Fibroblast of skin of right quadriceps (primary cell): ENCODE measurements at regions not wholly inside any gene's neighbourhood (a gene's known extent, or its start where the extent isn't known, plus 50 kb on each side); places are given as distances from the start of the nearest gene placed in this dataset.
"Not testable (repeated sequence)": the region's sequence is repeated elsewhere in the genome, so short reads cannot be mapped to it uniquely, and the experiment has no call there.

Experiments used
- DNase-seq: peaks from one replicate; pipeline ENCODE4 v3.0.0-alpha.2; 2013

DNA sequence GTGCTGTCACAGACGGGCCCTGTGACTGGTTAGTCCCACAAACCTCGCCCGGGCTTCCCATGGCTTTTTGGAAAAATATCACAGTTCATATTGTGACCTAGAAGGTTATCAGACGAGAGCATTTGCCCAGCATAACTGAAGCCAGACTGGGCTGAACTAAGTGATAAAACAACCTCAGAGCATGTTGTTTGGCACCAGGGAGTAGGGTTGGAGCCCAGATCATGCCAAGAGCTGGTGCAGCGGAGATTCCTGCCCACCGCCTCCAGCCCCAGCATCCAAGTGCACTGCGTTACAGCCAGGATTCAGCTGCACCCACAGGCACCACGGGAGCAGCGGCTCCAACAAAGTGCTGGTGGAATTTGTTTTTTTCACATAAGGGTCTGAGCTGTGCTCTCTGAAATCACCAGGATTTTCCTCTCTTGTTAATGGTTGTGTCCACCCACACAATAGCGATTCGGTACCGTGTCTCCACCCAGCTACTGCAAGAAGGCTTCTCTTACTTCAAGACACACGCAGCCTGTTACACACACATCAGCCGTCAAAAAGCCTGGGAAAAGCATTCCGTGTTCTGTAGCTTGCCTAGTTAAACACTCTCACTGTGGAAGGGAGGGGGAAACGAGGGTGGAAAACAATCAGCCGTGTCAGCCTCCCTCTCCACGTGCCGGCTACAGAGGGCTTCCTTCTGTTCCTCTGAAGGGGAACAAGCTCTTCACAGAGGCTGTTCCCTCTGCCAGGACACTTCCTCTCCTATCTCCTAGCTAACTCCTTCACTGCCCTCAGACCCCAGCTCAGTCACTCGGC, 273.8 kb downstream of the C16orf95 start:
- no peak for DNase-seq

DNA sequence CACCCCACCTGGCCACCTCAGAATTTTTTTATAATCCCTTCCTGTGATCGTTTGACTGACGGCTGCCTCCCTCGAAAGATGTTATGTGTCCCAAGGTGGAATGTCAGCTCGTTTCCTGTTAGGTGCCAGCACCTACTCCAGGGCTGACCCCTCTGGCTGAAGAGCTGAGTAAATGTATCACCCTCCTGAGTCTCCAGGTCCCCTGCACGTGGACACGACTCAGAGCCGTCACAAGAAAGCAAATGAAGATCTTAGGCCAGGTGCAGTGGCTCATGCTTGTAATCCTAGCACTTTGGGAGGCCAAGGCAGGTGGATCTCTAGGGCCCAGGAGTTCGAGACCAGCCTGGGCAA, 273.2 kb downstream of the C16orf95 start:
- no peak for DNase-seq

DNA sequence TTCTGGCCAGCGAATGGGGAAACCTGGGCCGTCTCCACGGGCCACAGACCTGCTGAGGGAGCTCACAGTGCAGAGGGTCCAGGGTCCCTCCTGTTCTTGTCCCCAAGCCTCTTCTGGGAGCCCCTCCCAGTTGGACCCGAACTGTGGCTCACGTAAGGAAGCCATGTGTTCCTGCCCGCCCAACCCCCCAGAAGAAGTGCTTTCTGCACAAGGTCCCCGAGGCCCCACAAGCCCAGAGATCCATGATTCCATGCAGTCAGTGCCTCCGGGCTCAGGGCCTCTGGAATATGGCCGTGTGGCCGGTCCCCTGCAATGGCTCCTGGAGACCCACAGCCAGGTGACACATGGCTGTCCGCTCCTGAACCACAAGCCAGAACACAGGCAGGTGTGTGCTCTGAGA, 272.4 kb downstream of the C16orf95 start:
- DNase-seq = no peak

DNA sequence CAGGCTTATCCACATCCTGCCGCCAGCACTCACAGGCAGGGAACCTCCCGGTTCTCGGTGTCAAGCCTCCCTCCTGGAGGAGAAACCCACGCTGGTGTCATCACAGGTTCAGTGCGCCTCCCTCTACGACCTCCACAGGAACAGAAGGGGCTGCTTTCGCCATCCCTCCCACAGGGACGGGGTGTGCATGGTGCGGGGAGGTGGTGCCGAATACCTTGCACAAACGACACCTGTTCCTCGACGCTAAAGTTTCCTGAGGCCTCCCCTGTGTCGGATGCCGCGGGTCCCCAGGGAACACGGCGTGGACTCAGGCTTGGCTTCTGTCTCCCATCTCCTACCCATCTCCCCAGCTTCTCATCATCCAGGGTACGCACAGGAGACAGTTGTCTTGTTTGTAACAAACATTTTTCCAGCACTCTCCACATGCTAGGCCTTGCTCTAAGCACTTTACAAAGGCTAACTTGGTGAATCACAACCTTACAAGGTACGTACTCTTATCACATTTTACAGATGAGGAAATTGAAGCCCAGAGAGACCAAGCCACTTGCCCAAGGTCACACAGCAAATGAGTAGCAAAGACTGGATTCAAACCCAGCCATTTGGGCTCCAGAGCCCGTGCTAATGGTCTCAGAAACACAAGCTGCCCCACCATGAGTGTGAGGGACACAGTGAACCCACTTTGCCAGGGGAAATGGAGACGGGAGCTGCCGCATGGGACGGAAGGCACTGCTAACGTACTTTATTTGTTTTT, 271.6 kb downstream of the C16orf95 start:
- DNase-seq = no peak

DNA sequence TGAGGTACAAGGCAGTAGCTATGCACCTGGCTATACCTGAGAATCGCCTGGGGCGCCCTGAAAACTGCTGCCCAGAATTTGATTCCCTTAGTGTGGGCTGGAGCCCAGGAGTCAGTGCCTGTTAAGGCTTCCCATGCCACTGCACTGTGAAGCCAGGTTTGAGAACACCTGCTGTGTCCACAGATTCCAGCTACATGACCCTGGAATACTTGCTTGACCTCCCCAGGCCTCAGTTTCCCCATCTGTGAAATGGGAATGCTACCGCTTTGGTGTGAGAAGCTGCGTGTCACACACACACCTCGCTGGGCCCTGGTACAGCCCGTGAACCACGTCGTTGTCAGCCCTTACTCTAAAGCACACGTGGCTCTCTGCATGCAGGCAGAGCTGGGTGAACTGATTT, 271.0 kb downstream of the C16orf95 start:
- DNase-seq = no peak

DNA sequence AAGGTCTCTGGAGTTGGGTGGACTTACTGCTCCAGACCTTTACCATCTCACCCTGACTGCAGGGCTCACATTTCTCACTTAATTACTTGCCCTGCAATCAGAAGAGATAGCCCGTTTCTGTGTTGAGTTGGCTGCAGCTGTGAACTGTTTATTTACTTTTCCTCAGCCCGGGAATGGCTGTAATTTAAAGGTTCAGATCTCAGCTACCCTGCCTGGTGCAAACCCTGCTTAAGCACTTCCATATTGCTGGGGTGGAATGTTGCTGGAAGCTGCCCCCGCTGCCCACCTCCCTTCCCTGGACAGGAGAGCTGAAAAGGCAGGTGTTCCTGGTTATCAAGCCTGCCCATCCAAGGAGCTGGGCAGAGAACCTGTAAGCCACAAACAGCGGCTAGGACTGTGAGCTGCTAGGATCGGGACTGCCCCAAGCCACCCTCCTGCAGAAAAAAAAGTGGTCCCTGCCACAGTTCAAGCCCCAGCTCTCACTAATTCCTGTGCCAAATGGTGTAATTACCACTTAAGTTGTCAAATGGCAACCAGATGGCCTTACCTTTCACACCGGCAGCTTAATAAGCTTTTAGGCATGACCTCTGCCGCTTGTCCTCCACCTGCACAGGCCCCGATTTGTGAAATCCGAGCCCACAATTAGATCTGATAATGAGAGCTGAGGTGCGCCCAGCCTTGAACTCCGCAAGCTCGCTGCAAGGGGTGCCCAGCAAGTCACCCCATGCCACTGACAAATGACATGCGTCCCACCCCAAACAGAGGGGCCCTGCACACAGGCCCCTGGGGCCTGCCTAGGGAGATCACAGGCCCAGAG, 269.8 kb downstream of the C16orf95 start:
- no peak for DNase-seq

DNA sequence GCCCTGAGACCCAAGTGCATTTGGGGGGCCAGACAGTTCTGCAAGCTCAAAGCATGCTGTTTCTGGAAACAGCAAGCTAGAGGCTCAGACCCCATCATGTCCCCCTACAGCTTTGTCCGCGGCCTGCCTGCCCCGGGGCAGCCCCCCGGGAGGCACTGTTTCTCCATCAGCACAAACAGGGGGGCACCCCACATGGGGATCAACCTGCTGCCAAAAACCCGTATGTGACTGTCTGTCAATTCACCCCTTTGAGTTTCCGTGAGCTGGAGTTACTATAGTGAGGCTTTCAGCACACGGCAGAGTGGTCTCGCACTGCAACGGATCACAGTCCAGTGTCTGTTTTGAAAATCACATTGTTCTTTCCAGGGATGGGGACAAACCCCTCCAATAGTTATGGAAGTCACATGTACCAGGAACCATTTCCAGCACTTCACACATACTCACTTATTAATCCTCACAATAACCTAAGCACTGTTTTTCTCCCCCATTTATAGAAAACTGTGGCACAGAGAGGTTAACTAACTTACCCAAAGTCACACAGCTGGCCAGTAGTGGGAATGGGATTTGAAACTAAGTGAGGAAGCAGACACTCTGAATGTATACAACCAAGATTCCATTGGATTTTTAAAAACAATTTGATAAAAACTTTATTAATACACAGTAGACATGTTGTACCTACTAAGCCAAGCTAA, 269.0 kb downstream of the C16orf95 start:
- DNase-seq = no peak

DNA sequence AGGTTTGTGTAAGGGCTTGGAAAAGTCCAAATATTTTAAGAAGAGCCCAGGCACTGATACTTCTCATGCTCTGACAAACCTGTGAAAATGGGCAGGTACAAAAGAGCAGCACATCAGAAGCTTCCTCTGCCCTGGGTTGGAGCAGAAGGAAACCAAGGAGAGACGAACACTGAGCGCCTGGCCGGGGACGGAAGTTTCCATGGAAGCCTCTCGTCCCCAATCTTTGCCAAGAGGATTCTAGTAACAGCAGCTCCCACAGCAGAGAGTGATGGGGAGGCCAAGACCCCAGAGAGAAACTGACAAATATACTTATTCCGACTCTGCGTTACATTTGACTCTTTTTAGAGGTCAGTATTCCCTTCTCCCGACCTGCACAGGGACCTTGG, 268.5 kb downstream of the C16orf95 start:
- DNase-seq = no peak

DNA sequence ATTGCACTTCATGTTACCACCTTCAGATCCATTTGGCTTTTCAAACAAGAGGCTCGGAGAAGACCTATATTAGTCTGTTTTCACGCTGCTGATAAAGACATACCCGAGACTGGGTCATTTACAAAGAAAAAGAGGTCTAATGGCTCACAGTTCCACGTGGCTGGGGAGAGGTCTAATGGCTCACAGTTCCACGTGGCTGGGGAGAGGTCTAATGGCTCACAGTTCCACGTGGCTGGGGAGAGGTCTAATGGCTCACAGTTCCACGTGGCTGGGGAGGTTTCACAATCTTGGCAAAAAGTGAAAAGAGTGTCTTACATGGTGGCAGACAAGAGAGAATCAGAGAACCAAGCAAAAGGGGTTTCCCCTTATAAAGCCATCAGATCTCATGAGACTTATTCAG, 268.0 kb downstream of the C16orf95 start:
- not testable (repeated sequence) for DNase-seq

DNA sequence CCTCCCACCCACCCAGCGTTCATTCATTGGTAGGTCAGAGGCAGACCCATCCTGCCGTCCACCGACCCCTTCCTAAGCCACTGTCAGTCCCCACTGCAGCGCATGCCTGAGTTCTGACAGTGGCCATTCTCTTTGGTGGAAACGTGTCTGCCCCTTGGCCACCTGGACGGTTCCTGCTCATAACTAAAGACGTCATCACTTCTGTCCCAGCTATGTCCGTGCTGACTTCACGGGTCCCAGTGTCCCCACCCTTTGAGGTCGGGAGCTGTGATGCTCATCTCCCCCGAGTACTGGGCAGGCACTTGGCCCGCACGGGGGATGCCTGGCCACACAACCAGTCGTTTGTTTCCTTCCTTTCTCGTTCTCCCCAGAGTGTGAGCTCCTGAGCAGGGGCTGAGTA, 267.1 kb downstream of the C16orf95 start:
- DNase-seq = no peak

DNA sequence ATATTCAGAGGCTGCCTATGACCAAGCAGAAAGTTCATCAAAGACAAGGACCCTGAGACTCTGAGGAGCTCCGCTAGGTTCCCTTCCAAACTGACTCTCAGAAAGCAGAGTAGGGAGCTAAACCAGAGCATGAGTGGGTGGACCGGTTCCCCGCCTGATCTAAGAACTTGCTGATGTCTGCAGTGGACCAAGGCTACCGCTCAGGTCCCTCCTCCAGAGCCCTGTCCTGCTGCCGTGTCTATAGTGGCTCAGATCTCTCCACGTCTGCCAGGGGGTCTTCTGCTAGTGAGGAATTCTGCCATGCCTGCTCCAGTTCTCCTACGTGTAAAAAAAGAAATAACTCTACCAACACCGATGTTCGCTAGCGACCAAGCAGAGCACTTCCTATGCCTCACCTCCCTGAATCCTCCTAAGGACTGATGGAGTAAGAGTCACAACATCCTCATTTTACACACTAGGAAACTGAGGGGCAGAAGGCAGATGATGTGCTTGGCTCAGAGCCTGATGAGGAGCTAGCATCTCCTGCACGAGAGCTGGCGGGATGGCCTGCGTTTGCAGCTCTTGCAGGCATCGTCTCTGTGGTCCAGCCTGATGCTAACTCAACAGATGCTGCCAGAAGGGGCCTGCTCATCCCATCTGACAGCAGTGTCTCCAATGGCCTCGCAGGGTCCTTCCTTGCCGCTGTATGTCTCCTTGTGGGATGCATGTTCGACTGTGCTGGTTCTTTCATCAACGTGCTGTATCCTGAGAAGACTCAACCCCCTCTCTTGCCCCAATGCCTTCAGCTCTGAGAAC, 265.5 kb downstream of the C16orf95 start:
- no peak for DNase-seq

DNA sequence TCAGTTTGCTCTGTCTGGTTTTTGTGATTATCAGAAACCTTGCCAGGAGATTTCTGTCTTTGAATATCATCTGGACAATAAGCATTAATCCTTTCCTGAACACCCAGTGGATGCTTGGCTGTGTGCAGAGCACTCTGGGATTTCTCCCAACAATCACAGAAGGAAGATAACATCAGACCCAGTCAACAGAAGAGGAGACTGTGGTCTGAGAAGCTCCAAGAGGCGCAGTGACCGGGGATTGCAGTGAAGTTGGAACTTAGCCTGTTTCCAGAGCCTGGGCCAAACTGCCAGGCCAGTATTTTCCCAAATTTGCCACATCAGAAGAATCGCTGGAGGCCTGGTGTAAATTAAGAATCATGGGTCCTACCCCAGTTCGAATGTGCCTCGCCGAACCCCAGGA, 264.7 kb downstream of the C16orf95 start:
- no peak for DNase-seq

DNA sequence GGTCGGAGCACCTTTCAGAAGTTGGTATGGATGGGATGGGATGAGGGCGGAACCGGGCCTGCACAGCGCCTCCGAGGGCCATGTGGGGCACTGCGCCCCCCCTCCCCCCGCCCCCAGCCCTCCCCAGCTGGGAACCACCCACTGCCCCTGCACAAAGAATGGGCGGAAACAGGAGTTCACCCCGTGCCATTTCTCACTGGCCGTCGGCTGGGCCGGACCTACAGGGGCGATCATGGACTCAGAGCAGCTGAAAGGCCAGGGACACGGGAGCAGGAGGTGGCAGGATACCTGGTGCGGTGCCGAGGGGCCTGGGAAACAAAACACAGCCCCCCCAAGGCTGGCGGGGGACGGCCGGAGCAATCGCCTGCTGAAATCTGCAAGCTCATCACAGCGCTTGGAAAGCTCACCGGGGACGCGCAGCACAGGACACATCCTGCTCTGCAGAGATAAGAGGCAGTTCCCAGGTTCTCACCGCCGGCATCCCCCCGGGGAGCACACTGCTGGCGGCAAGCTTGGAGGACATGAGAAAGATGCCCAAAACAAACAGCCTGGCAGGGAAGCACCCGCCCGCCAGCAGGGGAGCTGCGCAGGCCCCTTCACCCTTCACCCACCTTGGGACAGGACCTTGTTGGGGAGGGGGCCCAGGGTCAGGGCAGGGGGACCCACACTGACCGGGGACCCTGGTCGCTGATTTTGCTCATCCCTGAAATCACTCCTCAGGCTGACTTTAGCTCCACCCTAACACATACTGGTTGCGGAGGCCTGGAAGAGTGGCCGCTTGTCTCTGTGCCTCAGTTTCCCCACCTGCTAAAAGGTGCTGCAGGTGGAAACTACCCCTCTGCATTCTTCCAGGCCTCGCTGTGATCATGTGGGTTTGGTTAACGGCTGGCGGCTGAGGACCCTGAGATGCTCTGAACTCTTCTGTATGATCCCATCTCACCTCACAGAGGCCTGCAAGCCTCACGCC, 263.9 kb downstream of the C16orf95 start:
- no peak for DNase-seq

DNA sequence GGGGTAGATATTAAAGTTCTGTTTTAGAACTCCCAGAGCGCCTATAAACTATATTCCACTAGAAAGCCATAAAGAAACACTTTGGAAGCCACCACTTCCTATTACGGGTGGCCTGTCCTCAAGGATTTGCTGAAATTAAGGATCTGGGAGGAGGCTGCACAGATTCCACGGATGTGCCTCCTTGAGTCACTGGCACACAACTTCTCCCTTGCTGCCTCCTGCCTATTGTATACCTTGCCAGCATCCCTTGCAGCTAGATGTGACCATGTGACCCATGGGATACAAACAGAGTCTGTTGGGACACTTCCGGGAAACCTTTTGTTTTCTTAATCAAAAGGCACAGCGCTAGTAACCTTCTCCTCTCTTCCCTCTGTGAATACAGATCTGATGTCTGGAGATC, 263.0 kb downstream of the C16orf95 start:
- DNase-seq = no peak

DNA sequence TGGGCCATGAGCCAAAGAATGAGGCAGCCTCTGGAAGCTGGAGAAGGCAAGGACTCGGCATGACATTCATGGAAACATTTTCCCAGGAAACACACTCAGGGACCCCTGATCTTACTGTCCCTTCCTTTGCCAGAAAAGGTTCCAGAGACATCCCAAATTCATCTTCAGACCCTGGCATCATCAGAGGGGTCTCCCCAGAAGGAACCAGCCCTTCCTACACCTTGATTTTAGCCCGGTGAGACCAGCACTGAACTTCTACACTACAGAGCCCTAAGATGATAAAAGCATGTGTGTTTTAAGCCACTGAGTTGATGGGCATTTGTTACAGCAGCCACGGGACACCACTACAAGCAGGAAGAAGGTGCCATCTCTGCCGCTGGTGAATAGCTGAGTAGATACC, 262.3 kb downstream of the C16orf95 start:
- DNase-seq = no peak

DNA sequence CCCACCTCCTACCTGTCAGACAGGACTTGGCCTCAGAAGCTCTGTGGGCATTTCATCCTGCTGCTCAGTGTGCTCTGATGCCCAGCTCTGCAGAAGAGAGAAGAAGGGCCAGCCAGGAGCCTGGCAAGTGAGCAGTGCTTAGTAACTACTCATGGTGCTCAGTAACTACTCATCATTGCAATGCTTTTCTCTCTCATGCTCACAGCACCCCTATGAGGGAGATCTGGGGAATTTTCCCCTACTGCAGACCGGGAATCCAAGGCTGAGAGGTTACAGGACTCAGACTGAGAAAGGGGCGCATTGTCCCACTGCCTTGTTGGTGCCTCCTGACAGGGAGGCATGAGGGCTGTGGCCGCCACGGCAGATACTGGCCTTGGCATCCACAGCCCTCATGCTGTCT, 261.1 kb downstream of the C16orf95 start:
- peak; percentile 29 for DNase-seq

DNA sequence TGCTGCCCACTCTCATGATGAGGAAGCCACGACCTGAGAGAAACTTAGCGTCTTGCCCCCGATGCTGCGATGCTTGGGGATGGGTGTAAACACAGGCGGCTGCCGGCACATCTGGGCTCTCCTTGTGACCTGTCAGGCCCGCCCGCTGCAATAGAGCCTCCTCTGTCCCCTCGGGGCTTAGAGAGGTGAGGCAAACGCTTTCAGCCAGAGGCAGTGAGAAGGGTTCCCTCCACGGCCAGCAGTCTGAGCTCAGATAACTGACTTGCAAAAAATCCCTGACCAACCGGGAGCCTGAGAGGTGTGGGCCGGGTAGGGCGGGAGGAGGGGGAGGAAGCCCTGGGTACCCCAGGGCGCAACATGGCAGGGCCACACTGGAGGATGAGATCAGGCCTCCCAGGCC, 260.6 kb downstream of the C16orf95 start:
- DNase-seq = no peak

DNA sequence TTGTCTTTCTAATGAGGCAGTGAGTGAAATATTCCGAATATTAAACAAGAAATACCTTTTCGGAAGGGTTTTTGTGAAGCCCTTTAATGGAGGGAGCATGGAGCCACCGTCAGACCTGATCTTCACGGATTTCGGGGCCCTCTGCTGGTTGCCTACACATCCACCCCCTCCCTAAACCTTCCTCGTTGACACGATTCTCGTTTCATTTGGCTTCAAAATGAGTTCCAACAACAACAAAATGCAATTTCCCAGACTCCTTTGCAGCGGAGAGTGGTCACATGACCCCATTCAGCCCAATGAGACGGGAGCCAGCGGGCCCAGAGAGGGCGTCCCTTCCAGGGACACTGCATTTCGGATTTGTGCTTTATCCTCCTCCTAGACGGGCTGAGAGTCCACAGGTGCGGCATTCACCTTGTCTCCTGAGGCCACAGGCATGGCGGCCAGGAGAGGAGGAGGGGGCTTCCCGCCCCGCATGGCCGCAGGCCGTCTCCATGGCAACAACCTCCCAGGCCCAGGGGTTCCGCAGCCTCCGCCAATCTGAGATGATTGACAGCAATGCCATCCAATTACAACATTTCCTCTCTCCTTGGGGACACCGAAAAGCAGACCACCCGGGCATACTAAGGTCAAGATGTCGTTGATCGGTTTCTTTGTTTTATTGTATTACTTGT, 259.8 kb downstream of the C16orf95 start:
- no peak for DNase-seq

DNA sequence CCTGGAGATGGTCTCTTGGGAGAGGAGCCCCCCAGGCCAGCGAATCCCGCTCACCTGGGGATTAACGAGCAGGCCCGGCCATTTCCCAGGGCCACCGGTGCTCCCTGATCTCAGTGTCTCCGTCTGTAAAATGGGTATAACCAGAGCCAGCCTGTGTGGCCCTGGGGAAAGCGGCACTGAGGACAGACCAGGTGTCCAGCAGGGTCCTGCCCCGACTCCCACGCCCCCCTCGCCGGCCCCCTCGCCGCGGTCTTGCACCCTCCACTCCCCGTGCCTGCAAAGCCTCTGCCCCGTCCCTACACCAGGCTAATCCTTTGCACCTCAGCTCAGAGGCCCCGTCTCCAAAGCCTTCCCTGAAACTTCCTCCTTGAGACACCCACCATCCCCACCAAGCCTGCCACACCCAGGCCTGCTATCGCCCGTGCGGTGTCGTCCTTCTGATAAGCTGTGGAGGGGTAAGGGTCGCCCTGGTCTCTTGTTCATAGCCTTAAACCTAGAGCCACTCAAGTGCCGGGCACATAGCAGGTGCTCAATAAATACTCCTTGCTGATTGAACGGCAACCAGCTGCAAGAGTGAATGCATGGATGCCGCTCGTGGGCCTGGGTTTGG, 259.1 kb downstream of the C16orf95 start:
- no peak for DNase-seq

DNA sequence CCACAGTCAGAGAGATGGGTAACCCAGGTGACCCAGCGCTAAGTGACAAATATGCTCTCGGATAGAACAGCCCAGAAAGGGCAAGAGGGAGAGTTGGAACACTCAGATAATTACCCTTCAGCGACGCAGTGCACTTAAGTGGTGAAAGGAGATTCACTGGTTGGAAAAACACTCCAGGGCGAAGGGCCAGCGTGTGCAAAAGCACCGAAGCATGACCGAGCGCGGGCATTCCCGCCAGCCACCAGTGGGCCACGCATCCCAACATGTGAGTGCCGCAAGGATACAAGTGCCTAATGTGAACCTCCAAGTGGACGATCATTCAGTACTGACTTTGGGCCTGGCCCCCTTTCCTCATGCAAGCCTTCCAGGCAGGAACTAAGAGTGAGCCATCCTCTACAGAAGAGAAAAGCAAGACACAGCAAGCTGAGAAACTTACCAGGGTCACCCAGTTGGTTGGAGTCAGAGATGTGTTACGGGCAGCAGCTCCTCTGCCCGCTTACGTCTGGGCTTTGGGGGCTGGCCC, 258.4 kb downstream of the C16orf95 start:
- no peak for DNase-seq
